ENCODE measurements at regions not wholly inside any gene's neighbourhood (a gene's known extent, or its start where the extent isn't known, plus 50 kb on each side); places are given as distances from the start of the nearest gene placed in this dataset.
"Not testable (repeated sequence)": the region's sequence is repeated elsewhere in the genome, so short reads cannot be mapped to it uniquely, and the experiment has no call there.

- DNase-seq (ENCODE audit: low read depth in 4 of 4, low spot score in 2 of 4), result no peak
Measured at GRCh38 chr5:89071101-89071940, 188.3 kb upstream of the MEF2C start.

GRCh38 chr5:89069591-89069990 lies 186.6 kb upstream of the MEF2C start:
- no peak for DNase-seq (ENCODE audit: low read depth in 4 of 4, low spot score in 2 of 4)

- DNase-seq (ENCODE audit: low read depth in 4 of 4, low spot score in 2 of 4), result no peak
Measured at GRCh38 chr5:89067362-89067761, 184.4 kb upstream of the MEF2C start.

GRCh38 chr5:89065919-89066318 lies 182.9 kb upstream of the MEF2C start:
- no peak for DNase-seq (ENCODE audit: low read depth in 4 of 4, low spot score in 2 of 4)

GRCh38 chr5:89064736-89065135 lies 181.8 kb upstream of the MEF2C start:
- no peak for DNase-seq (ENCODE audit: low read depth in 4 of 4, low spot score in 2 of 4)

- no peak for DNase-seq (ENCODE audit: low read depth in 4 of 4, low spot score in 2 of 4)
Measured at GRCh38 chr5:89064054-89064453, 181.1 kb upstream of the MEF2C start.

GRCh38 chr5:89060768-89061167 lies 177.8 kb upstream of the MEF2C start:
- no peak for DNase-seq (ENCODE audit: low read depth in 4 of 4, low spot score in 2 of 4)

- DNase-seq (ENCODE audit: low read depth in 4 of 4, low spot score in 2 of 4), result no peak
Measured at GRCh38 chr5:89059274-89059673, 176.3 kb upstream of the MEF2C start.

- no peak for DNase-seq (ENCODE audit: low read depth in 4 of 4, low spot score in 2 of 4)
Measured at GRCh38 chr5:89055695-89056085, 172.7 kb upstream of the MEF2C start.

- DNase-seq (ENCODE audit: low read depth in 4 of 4, low spot score in 2 of 4), result no peak
Measured at GRCh38 chr5:89055015-89055694, 172.2 kb upstream of the MEF2C start.

GRCh38 chr5:89053547-89053946 lies 170.6 kb upstream of the MEF2C start:
- no peak for DNase-seq (ENCODE audit: low read depth in 4 of 4, low spot score in 2 of 4)

- DNase-seq (ENCODE audit: low read depth in 4 of 4, low spot score in 2 of 4), result not testable (repeated sequence)
Measured at GRCh38 chr5:89050062-89050461, 167.1 kb upstream of the MEF2C start.

GRCh38 chr5:89047571-89047970 lies 164.6 kb upstream of the MEF2C start:
- DNase-seq (ENCODE audit: low read depth in 4 of 4, low spot score in 2 of 4), result no peak

- no peak for DNase-seq (ENCODE audit: low read depth in 4 of 4, low spot score in 2 of 4)
Measured at GRCh38 chr5:89045216-89045615, 162.2 kb upstream of the MEF2C start.

- DNase-seq (ENCODE audit: low read depth in 4 of 4, low spot score in 2 of 4), result no peak
Measured at GRCh38 chr5:89044674-89045200, 161.8 kb upstream of the MEF2C start.

GRCh38 chr5:89043676-89044075 lies 160.7 kb upstream of the MEF2C start:
- DNase-seq (ENCODE audit: low read depth in 4 of 4, low spot score in 2 of 4), result no peak

GRCh38 chr5:89042746-89043145 lies 159.8 kb upstream of the MEF2C start:
- DNase-seq (ENCODE audit: low read depth in 4 of 4, low spot score in 2 of 4), result no peak

GRCh38 chr5:89041976-89042375 lies 159.0 kb upstream of the MEF2C start:
- no peak for DNase-seq (ENCODE audit: low read depth in 4 of 4, low spot score in 2 of 4)

- no peak for DNase-seq (ENCODE audit: low read depth in 4 of 4, low spot score in 2 of 4)
Measured at GRCh38 chr5:89041249-89041779, 158.3 kb upstream of the MEF2C start.

GRCh38 chr5:89036704-89037489 lies 153.9 kb upstream of the MEF2C start:
- DNase-seq (ENCODE audit: low read depth in 4 of 4, low spot score in 2 of 4), result no peak

GRCh38 chr5:89036166-89036565 lies 153.2 kb upstream of the MEF2C start:
- no peak for DNase-seq (ENCODE audit: low read depth in 4 of 4, low spot score in 2 of 4)

All from left renal cortex interstitium (tissue), 4 donors.